ENCODE measurements at regions not wholly inside any gene's neighbourhood (a gene's known extent, or its start where the extent isn't known, plus 50 kb on each side); places are given as distances from the start of the nearest gene placed in this dataset.

GRCh38 chr6:112576423-112576822 lies 229.3 kb downstream of the RFPL4B start:
- no peak for DNase-seq (ENCODE audit: low spot score)
- Histone ChIP-seq H3K9me3 (ENCODE audit: control insufficient read depth in 4 of 4, low read length in 3 of 4) (no peaks in the 10 kb centered on the region), H3K9ac (ENCODE audit: low read depth in 1 of 2, low read length in 2 of 2) (no peak overlapping the region), H3K27ac (ENCODE audit: low read depth in 1 of 2, low read length in 2 of 2) (no peak overlapping the region), H3K4me3 (ENCODE audit: low read depth in 1 of 3, low read length in 3 of 3) (no peak overlapping the region), H3K27me3 (ENCODE audit: control insufficient read depth in 4 of 4, insufficient read depth in 4 of 4, low read length in 3 of 4) (no peaks in the 10 kb centered on the region), H3K36me3 (ENCODE audit: control insufficient read depth in 4 of 4, insufficient read depth in 3 of 4, low read depth in 1 of 4, low read length in 3 of 4) (no peaks in the 10 kb centered on the region), H3K4me1 (ENCODE audit: control insufficient read depth in 4 of 4, insufficient read depth in 4 of 4, low read length in 3 of 4) (no peaks in the 10 kb centered on the region)
- TF ChIP-seq HNF4A (conservative IDR thresholded peaks at IDR 0.05): no peak
- no peak for TF ChIP-seq RXRA (IDR thresholded peaks at IDR 0.05)
- no peak for TF ChIP-seq RAD21 (IDR thresholded peaks at IDR 0.05)

DNA sequence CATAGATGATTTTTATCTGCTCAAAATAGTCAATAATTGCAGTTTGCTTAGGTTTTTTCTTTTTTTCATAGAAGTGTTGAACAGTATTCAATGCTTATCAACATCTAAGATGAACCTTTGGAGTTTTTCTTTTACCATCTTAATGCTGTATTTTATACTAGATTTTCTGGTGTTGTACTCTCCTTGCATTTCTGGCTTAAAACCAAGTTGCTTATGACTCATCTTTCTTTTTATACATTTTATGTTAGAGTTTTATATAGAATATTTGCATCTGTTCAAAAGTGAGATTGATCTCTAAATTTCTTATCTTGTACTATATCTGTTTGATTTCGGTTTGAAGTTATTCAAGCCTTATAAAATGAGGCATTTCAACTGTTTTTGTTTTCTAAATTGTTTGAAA lies 232.5 kb downstream of the RFPL4B start:
- H3K36me3 ChIP-seq (ENCODE audit: control insufficient read depth in 4 of 4, insufficient read depth in 3 of 4, low read depth in 1 of 4, low read length in 3 of 4): no peaks in the 10 kb centered on the region
- no peaks in the 10 kb centered on the region for H3K9me3 ChIP-seq (ENCODE audit: control insufficient read depth in 4 of 4, low read length in 3 of 4)
- DNase-seq (ENCODE audit: low spot score): no peak
- no peaks in the 10 kb centered on the region for H3K4me1 ChIP-seq (ENCODE audit: control insufficient read depth in 4 of 4, insufficient read depth in 4 of 4, low read length in 3 of 4)
- H3K4me3 ChIP-seq (ENCODE audit: low read depth in 1 of 3, low read length in 3 of 3): no peak overlapping the region
- 68% methylated on average over 1 of the region's 1 CpG for WGBS
- H3K27me3 ChIP-seq (ENCODE audit: control insufficient read depth in 4 of 4, insufficient read depth in 4 of 4, low read length in 3 of 4): no peaks in the 10 kb centered on the region
- TF ChIP-seq YY1 (IDR thresholded peaks at IDR 0.05) (no peak), ZBTB33 (IDR thresholded peaks at IDR 0.05) (no peak), RXRA (IDR thresholded peaks at IDR 0.05) (no peak), RAD21 (IDR thresholded peaks at IDR 0.05) (no peak), HNF4G (IDR thresholded peaks at IDR 0.05) (no peak), ATF3 (IDR thresholded peaks at IDR 0.05) (no peak), GABPA (IDR thresholded peaks at IDR 0.05 in 1 of 2, conservative IDR thresholded peaks at IDR 0.05 in 1 of 2) (no peak), CTCF (IDR thresholded peaks at IDR 0.05; ENCODE audit: low read depth, low read length, missing input control) (no peak), FOXA1 (IDR thresholded peaks at IDR 0.05) (no peak), FOXA2 (IDR thresholded peaks at IDR 0.05) (no peak), NR2F2 (IDR thresholded peaks at IDR 0.05) (no peak), SP1 (IDR thresholded peaks at IDR 0.05) (no peak)
- no peak overlapping the region for H3K27ac ChIP-seq (ENCODE audit: low read depth in 1 of 2, low read length in 2 of 2)
- H3K9ac ChIP-seq (ENCODE audit: low read depth in 1 of 2, low read length in 2 of 2): no peak overlapping the region

DNA sequence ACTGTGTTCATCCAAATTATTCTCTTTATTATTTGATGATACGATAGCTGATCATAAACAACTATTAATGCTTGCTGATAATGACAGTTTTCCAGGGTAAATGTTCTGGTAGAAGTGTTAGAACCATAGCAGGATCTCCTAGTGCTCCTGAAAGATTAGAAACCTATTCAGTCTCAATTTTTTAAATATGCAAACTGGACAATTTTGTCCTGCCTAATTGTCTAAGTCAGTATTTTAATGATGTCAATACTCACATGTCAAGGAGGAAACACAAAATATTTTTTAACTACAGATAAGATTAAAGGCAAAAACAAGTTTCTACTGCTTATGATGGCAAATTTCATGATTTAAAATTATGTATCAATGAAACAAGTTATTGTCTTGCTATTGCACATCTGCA lies 233.9 kb downstream of the RFPL4B start:
- Histone ChIP-seq H3K4me3 (ENCODE audit: low read depth in 1 of 3, low read length in 3 of 3) (no peak overlapping the region), H3K27ac (ENCODE audit: low read depth in 1 of 2, low read length in 2 of 2) (no peak overlapping the region), H3K9ac (ENCODE audit: low read depth in 1 of 2, low read length in 2 of 2) (no peak overlapping the region), H3K36me3 (ENCODE audit: control insufficient read depth in 4 of 4, insufficient read depth in 3 of 4, low read depth in 1 of 4, low read length in 3 of 4) (no peaks in the 10 kb centered on the region), H3K4me1 (ENCODE audit: control insufficient read depth in 4 of 4, insufficient read depth in 4 of 4, low read length in 3 of 4) (no peaks in the 10 kb centered on the region), H3K27me3 (ENCODE audit: control insufficient read depth in 4 of 4, insufficient read depth in 4 of 4, low read length in 3 of 4) (no peaks in the 10 kb centered on the region), H3K9me3 (ENCODE audit: control insufficient read depth in 4 of 4, low read length in 3 of 4) (no peaks in the 10 kb centered on the region)
- 81% methylated on average over 1 of the region's 1 CpG for whole genome bisulfite sequencing
- TF ChIP-seq SP1 (IDR thresholded peaks at IDR 0.05): no peak
- TF ChIP-seq HNF4A (conservative IDR thresholded peaks at IDR 0.05): no peak
- no peak for TF ChIP-seq ZBTB33 (IDR thresholded peaks at IDR 0.05)
- TF ChIP-seq FOXA2 (IDR thresholded peaks at IDR 0.05): no peak
- TF ChIP-seq NR2F2 (IDR thresholded peaks at IDR 0.05): no peak
- TF ChIP-seq FOXA1 (IDR thresholded peaks at IDR 0.05): no peak
- TF ChIP-seq EGR1 (IDR thresholded peaks at IDR 0.05; ENCODE audit: low read depth in 2 of 2): no peak
- no peak for DNase-seq (ENCODE audit: low spot score)
